ENCODE measurements at regions not wholly inside any gene's neighbourhood (a gene's known extent, or its start where the extent isn't known, plus 50 kb on each side); places are given as distances from the start of the nearest gene placed in this dataset.
"Not testable (repeated sequence)": the region's sequence is repeated elsewhere in the genome, so short reads cannot be mapped to it uniquely, and the experiment has no call there.

DNA sequence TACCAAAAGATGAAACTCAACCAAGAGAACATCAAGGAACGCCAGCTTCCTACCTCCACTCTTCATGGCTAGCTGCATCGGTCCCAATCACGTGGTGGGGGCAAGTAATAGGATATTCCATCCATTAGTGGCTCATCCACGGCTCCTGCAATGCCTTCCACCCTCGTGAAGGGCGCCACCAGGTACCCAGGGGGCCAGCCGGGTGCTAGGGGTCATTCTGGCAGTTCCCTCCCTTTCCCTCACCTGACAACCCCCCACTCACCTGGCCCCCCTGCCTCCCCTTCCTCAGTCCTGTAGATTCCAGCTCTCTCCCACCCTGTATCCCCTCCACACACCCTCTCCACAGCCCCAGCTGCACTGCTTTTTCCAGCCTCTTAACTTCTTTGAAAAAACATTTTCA, 161.9 kb downstream of the URI1 start:
- DNase-seq (ENCODE audit: low spot score) = no peak

DNA sequence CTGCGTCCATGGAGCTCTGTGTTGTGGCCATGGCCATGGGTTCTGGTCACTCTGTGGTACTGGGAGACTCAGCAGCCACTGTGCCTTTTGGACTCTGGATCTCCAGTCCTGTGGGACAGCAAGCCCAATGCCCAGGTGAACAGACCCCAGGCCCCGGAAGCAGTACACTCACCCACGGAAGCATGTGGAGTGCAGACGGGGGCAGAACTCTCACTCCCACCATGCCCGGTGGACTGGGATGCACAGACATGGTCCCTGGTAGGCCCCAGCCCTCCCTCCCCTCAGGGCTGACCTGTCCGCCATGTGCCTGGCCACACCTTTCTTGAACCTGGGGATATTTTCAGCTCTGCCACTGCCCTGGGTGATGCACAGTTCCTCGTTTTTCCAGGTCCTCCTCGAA, 163.3 kb downstream of the URI1 start:
- DNase-seq (ENCODE audit: low spot score) = no peak

DNA sequence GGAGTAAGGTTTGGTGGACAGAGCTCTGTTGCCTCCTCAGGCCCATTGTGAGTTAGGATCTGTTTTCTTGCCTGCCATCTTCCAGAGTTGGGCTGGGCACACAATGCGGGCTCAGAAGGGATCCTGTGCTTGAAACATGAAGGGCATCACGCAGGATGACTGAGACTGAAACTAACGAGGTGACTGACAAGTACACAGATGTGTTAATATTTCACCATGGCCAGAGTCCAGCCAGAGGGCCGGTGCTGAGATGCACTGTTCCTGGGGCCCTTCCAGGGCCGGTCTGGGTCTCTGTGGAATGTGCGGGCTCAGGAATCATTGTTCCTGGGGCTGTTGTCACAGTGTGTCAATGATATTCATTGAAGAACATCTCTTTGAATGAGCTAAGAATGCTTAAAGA, 163.7 kb downstream of the URI1 start:
- DNase-seq (ENCODE audit: low spot score) = no peak

DNA sequence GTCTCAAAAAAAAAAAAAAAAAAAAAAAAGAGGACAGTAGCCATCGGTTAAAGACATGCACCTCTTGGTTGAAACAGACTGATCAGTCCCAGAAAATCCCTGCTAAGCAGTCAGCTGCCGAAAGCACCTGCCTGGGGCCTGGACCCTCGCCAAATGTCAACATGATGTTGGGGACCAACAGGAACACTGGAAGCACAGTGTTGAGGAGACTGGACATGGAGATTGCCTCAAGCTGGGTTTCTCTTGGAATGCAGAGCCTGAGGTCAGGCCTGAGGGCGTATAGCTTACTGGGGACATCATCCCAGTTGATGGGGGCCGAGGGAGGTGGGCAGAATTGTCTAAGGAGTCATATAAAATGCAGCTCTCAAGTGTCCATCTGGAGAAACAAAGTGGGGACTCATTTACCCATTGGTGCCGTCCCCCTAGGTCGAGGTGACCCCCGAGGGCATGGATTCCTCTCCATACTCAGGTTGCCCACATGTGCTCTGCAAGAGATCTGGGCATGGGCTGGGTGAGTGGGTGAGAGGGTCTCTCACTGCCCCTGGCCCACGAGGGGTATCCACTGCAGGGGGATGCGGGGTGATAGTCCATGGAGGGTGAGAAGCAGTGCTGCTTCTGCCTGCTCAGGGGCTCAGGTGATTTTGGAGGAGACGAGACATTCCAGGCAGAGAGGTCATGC, 164.5 kb downstream of the URI1 start:
- DNase-seq (ENCODE audit: low spot score) = no peak

DNA sequence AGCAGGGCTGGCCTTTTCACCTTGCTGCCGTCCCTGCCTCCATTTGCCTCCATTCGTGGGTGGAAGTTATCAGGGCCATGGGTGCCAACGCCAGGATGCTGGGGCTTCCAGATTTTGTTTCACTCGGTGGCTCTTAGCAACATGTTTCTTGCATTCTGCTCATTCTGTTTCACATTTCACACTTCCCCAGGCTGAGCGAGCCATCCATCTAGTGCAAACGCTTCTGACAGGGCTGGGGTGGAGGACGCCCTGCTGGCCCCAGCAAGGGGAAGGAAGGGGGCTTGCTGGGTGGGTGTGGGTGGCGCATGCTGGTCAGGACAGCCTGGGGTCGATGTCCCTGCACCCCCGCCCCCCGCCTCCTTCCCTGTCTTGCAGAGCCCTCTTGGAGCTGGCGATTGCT, 165.2 kb downstream of the URI1 start:
- no peak for DNase-seq (ENCODE audit: low spot score)

DNA sequence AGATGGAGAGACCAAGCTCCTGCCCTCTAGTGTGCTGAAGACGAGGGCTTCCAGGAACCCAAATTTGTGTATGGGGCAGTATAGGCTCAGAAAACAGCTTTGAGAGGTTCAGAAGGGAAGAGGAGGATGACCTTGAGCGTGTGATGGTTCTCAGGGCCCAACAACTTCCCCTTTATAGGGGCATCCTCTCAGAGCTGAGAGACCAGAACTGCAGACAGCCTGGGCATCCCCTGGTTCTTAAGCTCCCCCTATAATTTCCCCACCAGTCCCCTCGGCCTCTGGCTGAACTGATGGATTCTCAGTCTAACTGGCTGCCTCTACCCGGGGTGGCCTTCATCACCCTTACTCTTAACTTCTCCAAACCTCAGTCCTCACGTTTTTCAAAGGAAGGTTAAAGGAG, 167.5 kb downstream of the URI1 start:
- no peak for DNase-seq (ENCODE audit: low spot score)

DNA sequence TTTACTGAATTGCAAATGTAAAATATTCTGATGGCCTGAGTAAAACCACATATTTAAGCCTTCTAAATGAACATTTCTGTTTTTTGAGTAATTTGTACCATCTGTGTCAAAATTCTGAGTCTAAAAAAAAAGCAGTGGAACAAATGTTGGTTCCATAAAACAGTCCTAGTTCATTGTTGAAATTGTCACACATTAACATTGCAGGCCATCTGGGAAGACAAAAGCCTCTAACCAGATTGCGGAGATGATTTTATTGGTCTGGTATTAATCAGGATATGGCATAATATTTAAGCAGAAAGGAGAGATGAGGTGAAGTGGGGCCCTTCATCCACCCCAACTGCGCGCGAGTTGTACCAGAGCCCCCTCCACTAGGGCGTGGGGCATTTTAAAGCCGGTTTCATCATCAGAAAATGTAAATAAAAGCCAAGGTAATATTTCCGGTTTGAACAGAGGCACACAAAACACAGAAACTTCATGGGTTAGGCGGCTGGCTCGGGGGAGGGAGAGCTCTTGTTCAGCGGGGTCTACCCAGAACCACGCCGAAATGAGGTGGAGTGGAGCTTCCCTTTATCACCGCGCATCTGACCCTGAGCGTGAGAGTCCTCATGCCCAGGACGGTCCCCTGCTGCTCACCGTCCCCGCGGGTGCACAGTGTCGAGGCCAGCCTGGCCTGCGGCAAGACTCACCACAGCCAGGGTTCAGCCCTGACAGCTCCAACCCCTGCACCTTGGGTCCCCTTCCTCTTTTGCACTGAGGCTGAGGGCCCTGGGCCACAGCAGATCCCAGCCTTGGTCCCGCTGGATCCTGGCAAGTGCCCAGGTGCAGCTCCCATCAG, 169.2 kb downstream of the URI1 start:
- DNase-seq (ENCODE audit: low spot score) = no peak

DNA sequence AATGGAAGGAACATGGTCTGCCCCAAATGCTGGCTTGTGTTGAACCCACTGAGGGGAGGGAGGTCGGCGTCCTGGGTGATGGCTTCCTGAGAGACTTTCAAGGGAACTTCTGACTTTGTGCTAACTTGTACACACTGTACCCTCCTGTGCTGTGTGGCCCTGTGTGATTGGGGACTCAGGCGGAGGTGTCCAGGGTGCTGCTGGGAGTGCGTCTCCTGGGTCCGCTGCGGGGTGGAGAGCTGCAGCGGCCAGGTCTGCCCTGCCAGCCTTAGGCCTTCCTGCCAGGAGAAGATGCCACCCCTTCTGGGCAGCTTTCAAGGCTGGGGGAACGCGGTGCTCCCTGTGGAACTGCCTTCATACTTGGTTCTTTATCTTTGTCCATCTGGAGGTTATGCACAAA, 170.1 kb downstream of the URI1 start:
- no peak for DNase-seq (ENCODE audit: low spot score)

DNA sequence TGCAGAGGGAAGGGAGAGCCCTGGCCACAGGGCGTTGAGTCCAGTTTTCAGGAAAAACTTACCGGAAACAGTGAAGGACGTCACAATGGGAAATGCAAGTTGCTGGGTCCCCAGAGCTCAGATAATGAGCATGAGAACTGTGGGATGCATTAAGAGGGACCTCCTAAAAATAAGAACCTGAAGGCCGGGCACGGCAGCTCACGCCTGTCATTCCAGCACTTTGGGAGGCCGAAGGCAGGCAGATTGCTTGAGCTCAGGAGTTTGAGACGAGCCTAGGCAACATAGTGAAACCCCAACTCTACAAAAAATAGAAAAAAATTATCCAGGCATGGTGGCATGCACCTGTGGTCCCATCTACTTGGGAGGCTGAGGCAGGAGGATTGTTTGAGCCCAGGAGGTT, 170.6 kb downstream of the URI1 start:
- no peak for DNase-seq (ENCODE audit: low spot score)

DNA sequence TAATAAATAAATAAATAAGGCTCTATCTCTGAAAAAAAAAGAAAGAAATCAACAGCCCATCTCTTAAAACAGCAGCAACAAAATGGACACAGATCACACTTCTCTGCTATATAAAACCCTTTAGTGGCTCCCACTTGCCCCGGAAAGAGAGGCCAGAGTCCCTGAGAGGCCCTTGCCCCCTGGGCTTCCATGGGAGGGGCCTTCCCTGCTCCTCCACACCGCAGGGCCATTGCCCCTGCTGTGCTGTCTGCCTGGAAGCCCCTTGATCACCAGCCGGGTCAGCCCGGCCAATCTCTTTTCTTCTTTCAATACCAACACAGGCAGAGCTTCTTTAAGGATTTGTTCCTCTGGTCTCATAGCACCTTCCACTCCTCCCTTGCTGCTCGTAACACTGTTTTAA, 171.1 kb downstream of the URI1 start:
- DNase-seq (ENCODE audit: low spot score) = no peak

DNA sequence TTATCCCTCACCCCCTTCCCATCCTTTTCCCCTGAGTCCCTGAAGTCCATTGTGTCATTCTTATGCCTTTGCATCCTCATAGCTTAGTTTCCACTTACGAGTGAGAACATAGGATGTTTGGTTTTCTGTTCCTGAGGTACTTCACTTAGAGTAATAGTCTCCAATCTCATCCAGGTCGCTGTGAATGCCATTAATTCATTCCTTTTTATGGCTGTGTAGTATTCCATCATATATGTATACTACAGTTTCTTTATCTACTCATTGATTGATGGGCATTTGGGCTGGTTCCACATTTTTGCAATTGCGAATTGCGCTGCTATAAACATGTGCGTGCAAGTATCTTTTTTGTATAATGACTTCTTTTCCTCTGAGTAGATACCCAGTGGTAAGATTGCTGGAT, 172.1 kb downstream of the URI1 start:
- not testable (repeated sequence) for DNase-seq (ENCODE audit: low spot score)

DNA sequence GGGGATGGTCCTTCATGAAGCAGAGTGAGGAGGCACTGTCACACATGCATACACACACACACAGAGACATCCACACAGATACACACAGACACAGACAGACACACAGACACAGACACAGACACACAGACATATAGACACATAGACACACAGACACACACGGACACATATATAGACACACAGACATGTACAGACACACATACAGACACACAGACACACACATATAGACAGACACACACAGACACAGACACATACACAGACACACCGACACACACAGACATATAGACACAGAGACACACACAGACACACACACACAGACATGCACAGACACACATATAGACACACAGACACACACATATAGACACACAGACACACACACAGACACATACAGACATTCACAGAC, 173.9 kb downstream of the URI1 start:
- DNase-seq (ENCODE audit: low spot score) = no peak

DNA sequence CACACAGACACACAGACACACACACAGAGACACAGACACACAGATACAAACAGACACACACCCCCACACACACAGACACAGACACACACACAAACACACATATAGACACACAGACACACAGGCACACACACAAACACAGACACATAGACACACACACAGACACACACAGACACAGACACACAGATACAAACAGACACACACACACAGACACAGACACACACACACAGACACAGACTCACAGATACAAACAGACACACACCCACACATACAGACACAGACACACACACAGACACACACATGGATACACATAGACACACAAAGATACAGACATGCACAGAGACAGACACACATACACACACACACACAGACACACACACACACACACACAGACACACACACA, 174.5 kb downstream of the URI1 start:
- no peak for DNase-seq (ENCODE audit: low spot score)

DNA sequence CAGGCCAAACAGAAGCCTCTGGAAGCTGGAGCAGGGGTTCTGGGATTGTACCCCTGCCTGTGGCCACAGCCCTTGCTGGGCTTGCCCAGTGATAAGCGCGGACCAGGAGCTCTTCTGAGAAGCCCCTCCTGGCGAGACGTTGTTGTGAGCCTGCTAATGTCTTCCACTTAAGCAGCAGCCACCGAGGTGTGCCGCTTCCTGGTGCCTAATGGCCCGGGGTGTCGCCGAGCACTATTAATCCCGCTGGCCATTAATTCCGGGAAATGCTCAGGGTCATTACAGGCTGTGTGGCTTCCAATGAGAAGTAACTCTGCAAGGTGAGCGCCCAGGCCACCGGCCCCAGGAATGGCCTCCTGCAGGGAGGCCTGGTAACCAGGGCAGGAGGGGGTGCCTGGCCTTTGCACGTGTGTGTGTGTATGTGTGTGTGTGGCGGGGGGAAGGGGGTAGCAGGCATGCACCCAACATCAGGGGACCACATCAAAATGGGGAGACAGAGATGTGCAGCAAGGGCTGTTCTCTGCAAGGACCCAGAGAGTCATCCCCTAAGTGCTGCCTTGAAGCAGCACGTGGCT, 175.0 kb downstream of the URI1 start:
- no peak for DNase-seq (ENCODE audit: low spot score)

DNA sequence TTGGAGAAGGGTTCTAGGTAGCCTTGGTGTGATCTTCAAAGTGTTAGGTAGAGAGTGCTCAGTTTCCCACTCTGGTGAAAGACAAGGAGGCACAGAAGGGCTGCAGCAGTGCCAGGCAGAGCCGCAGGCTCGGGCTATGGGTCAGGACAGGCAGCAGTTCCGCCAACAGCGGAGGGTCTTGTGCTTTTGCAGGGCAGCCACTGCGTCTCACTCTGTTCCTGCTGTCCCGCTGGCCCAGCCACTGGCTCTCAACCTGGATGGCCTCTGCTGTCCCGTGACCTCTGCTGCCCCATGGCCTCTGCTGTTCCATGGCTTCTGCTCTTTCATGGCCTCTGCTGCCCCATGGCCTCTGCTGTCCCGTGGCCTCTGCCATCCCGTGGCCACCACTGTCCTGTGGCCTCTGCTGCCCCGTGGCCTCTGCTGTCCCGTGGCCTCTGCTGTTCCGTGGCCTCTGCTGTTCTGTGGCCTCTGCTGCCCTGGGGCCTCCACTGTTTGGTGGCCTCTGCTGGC, 175.7 kb downstream of the URI1 start:
- DNase-seq (ENCODE audit: low spot score) = no peak

DNA sequence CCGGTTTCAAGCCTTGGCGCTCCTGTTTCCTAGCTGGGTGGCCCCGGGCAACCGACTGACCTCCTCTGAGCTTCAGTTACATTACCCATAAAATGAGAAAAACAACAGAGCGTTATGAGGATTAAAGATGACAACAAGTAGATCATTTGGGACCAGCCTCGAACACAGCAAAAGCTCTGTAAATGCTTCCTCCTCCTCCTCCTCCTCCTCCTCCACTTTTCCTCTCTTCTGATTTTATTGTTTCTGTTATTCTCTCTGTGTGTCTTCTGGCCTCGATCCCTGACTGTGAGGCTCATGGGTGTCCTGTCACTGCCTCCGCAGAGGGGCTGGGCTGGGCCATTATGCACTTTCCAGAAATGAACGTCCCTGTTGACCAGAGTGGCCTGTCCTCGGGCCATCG, 176.2 kb downstream of the URI1 start:
- DNase-seq (ENCODE audit: low spot score) = no peak

DNA sequence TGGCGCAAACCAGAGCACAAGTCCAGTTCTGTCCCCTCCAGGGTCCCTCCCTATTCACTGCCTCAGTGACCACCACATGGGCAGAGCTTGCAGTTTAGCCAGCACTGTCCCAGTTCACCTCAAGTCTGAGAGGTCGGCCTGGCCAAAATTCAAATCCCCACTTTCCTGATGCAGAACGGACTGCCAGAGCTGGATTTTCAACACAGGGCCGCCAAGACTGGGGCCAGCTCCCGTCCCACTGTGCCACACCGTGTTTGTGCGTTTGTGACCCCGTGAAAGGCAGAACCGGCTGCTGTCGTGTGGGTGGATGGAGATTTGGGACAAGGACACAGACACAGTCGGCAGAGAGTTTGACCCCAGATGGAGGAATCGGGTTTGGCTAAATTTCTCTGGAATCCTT, 176.7 kb downstream of the URI1 start:
- no peak for DNase-seq (ENCODE audit: low spot score)

DNA sequence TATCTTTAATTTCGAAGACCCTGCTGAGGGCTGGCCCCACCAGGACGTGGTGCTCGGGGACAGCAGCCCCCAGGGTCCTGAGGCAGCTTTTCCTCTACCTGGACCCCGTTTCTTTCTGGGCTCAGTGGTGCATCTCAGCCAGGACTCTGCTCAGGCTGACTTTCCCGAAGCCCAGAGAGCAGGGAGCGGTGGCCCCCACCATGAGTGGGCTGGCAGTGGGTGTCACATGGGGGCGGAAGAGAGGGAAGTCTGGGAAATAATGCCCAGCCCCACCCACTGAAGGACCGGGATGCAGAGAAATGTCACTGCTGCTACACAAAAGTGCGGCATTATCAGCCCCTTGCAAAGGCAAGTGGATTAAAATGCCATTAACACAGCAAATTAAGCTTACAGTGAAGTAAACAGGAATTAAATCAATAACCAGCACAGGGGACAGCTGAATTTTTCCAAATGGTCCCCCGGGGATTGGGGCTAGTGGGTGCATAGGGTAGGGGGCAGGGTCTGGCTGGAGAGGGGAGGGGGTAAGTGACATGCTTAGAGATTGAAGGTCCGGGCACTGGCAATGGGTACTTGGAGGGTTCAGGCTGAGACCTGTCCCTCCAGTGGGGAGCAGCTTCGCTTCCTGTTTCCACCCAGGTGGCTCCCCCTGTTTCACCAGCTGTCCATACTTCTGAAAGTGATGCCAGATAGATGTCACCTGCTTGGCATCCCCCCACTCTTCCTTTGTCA, 177.3 kb downstream of the URI1 start:
- no peak for DNase-seq (ENCODE audit: low spot score)

DNA sequence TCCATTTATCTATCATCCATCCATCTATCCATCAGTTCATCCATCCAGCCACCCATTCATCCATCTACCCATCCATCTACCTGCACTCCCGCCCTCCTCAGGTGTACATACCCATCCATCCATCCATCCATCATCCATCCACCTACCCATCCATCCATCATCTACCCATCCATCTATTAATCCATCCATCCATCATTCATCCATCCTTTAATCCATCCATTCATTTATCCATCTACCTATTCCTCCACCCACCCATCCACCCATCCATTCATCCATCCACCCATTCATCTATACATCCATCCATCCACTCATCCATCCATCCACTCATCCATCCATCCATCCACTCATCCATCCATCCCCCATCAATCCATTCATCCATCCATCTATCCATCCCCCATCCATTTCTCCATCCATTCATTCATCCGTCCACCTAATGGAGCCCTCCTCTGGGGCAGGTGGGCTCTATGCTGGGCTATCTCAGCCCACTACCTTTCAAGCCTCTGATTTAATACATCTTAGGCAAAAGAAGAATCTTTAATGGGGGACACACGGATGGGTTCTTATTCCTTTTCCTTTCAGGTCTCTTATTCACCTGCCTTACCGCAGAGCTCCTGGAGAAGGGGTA, 178.9 kb downstream of the URI1 start:
- no peak for DNase-seq (ENCODE audit: low spot score)

DNA sequence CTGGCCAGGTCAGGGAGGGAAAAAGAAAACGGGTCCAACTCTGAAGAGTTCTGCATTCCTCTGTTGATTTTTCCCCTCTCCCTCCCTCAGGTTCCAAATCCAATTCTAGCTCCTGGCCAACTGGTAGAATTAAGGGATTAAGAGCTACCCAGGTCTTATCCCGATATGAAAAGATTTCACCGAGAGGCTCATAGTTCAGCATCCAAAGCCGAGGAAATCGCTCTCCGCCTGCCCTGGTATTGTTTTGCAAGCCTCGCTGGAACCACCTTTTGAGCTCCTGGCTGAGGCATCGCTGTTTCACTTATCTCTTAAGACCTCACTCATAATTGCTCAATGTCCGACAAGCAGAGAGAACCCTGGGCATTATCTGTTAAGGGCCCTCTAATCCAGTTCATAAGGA, 180.4 kb downstream of the URI1 start:
- no peak for DNase-seq (ENCODE audit: low spot score)

DNA sequence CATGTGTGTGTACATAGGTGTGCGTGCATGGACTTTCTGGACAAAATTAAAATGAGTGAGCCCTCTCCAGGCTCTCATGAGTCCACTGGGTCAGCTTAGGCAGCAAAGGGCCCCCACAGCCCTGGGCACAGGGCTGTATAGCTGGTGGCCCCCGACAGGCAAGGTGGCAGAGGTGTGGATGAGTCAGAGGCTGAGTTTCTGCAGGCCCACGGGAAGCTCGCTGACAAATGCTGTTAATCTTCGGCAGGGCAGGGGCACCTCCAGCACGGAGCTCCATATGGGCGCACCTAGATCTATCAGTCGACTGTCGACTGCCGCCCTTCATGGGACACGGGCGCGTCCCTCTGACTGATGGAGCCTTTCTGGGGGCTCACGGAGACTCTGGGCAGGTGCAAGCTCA, 181.1 kb downstream of the URI1 start:
- DNase-seq (ENCODE audit: low spot score) = no peak

DNA sequence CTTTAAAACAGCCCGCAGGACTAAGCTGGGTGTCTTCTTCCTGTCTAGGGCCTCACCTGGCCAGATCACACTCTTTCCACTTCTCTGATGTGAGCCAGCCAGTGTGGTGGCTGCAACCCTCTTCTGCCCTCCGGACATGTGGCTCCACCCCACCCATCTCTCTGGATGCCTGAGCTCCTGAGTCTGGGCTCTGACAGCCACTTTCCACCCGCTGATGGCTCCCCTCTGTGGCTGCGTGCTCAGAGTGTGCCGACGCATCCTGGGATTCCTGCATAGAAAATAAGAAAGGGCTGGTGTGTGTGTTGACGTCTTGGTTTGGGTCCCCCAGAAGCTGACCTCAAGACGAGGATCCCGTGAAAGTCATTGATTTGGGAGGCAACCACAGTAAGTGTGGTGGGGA, 181.6 kb downstream of the URI1 start:
- no peak for DNase-seq (ENCODE audit: low spot score)
